ENCODE measurements at regions not wholly inside any gene's neighbourhood (a gene's known extent, or its start where the extent isn't known, plus 50 kb on each side); places are given as distances from the start of the nearest gene placed in this dataset.

DNA sequence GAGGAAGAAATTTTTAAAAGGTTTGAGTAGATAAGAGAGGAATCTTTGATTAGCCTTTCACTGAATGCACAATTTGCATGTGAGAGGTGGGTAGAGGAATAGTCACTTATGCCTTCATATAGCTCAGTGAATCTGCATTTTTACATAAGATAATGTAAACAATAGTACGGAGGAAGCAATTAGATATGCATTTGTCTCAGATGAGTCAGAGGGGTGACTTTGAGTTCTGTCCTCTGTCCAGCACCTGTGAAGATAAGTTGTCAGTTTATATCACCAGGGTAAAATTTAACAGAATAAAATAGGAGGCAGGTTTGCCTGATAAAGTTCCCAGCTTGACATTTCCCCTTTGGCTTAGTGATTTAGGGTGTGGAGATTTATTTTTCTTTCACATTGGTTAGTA is 841.9 kb downstream of the PCDH18 start:
- TF ChIP-seq POLR2A (IDR thresholded peaks at IDR 0.05; ENCODE audit: low read length) (no peak), GATA1 (IDR thresholded peaks at IDR 0.05; ENCODE audit: low read depth, low read length) (no peak)

Measured in erythroblast (primary cell).